Fibroblast of lung (primary cell): ENCODE measurements at regions not wholly inside any gene's neighbourhood (a gene's known extent, or its start where the extent isn't known, plus 50 kb on each side); places are given as distances from the start of the nearest gene placed in this dataset.
A peak's percentile ranks its signal among the peaks of the same experiment; 100 is the strongest.

Experiments used
- DNase-seq, 2 donors: peaks; one replicate each; pipeline versions ENCODE4 v3.0.0 to v3.0.0-alpha.2; 2010; ENCODE audit warnings: low read depth in 2 of 2
- H2AFZ ChIP-seq: 2 replicates; pipeline ENCODE4 v1.5.1; 2012; ENCODE audit warnings: low read length, control low read depth, inconsistent platforms
- H3K27ac ChIP-seq: 2 replicates; pipeline ENCODE4 v1.5.1; 2011; ENCODE audit warnings: low read length, control low read depth; ENCODE audit not compliant: insufficient read depth
- H3K27me3 ChIP-seq: 2 replicates; pipeline ENCODE4 v1.5.1; 2011; ENCODE audit warnings: mild to moderate bottlenecking, low read length; ENCODE audit not compliant: control insufficient read depth, insufficient read depth
- H3K36me3 ChIP-seq: 2 replicates; pipeline ENCODE4 v1.5.1; 2011; ENCODE audit warnings: low read length; ENCODE audit not compliant: control insufficient read depth, insufficient read depth
- H3K4me1 ChIP-seq: 2 replicates; pipeline ENCODE4 v1.5.1; 2011; ENCODE audit warnings: low read length; ENCODE audit not compliant: control insufficient read depth, insufficient read depth; ENCODE audit errors: extremely low read depth
- H3K4me2 ChIP-seq: 2 replicates; pipeline ENCODE4 v1.5.1; 2011; ENCODE audit warnings: low read length, control low read depth; ENCODE audit not compliant: insufficient read depth; ENCODE audit errors: extremely low read depth
- H3K4me3 ChIP-seq, 4 experiments: fragments of 200-600 bp in 1 of 4; sonication (generic) in 1 of 4; replicated peaks in 1 of 4; 2 replicates each; pipeline ENCODE4 v1.5.1; 2011 to 2016; ENCODE audit warnings: low read length in 4 of 4, low read depth in 3 of 4, mild to moderate bottlenecking in 3 of 4, control low read depth in 2 of 4, inconsistent platforms in 1 of 4, mixed read lengths in 1 of 4; ENCODE audit not compliant: insufficient read depth in 1 of 4; ENCODE audit errors: control extremely low read depth in 1 of 4
- H3K79me2 ChIP-seq: 2 replicates; pipeline ENCODE4 v1.5.1; 2012; ENCODE audit warnings: mild to moderate bottlenecking, low read length, inconsistent platforms; ENCODE audit not compliant: control insufficient read depth, insufficient read depth
- H3K9ac ChIP-seq: 2 replicates; pipeline ENCODE4 v1.5.1; 2011; ENCODE audit warnings: mild to moderate bottlenecking, low read length, control low read depth; ENCODE audit not compliant: insufficient read depth
- H3K9me3 ChIP-seq: 2 replicates; pipeline ENCODE4 v1.5.1; 2012; ENCODE audit warnings: low read depth, low read length; ENCODE audit not compliant: control insufficient read depth, insufficient read depth
- H4K20me1 ChIP-seq: 2 replicates; pipeline ENCODE4 v1.5.1; 2011; ENCODE audit warnings: low read length; ENCODE audit not compliant: control insufficient read depth, insufficient read depth; ENCODE audit errors: extremely low read depth
- CTCF ChIP-seq, 2 donors: IDR thresholded peaks in 1 of 2; conservative IDR thresholded peaks in 1 of 2; 1 replicate in 1 of 2; 2 replicates in 1 of 2; pipeline ENCODE4 v1.5.1; 2011 to 2012; ENCODE audit warnings: low read length in 2 of 2, control low read depth in 1 of 2, inconsistent platforms in 1 of 2, low read depth in 1 of 2, mild to moderate bottlenecking in 1 of 2
- EZH2 ChIP-seq: IDR thresholded peaks from 2 replicates; pipeline ENCODE4 v1.5.1; 2012; ENCODE audit warnings: low read length, control low read depth, mild to moderate bottlenecking; ENCODE audit errors: missing control alignments

DNA sequence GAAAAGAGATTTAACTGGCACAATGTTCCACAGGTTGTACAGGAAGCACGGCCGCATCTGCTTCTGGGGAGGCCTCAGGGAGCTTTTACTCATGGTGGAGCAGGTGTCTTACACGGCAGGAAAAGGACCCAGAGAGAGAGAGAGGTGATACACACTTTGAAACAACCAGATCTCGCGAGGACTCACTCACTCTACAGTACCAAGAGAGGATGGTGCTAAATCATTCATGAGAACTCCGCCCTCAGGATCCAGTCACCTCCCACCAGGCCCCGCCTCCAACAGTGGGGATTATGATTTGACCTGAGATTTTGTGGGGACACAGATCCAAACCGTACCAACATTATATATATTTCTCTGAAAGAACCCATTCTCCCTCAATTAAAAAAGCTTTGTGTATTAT is 79.7 kb upstream of the DOCK10 start:
- Histone ChIP-seq H3K79me2 (no peaks in the 10 kb centered on the region), H4K20me1 (no peaks in the 10 kb centered on the region), H3K9ac (no peak overlapping the region), H3K27ac (no peak overlapping the region), H3K4me1 (peaks cover 4% of the 10 kb centered on the region), H3K36me3 (no peaks in the 10 kb centered on the region), H3K4me2 (no peak overlapping the region), H3K27me3 (no peaks in the 10 kb centered on the region), H3K9me3 (no peaks in the 10 kb centered on the region), H2AFZ (no peak overlapping the region), H3K4me3 (no peak overlapping the region)
- no peak for TF ChIP-seq EZH2
- no peak for TF ChIP-seq CTCF (conservative IDR thresholded peaks at IDR 0.05 in 1 of 2, IDR thresholded peaks at IDR 0.05 in 1 of 2; ENCODE audit: low read depth in 1 of 2, low read length in 2 of 2)
- DNase-seq: no peak

GRCh38 chr2:225120186-225120585 is 77.9 kb upstream of the DOCK10 start:
- Histone ChIP-seq H2AFZ (no peak overlapping the region), H3K4me1 (peaks cover 5% of the 10 kb centered on the region), H3K4me3 (no peak overlapping the region), H3K27me3 (no peaks in the 10 kb centered on the region), H3K36me3 (no peaks in the 10 kb centered on the region), H3K9me3 (no peaks in the 10 kb centered on the region), H3K4me2 (no peak overlapping the region), H4K20me1 (no peaks in the 10 kb centered on the region), H3K9ac (no peak overlapping the region), H3K27ac (no peak overlapping the region), H3K79me2 (no peaks in the 10 kb centered on the region)
- no peak for TF ChIP-seq CTCF (conservative IDR thresholded peaks at IDR 0.05 in 1 of 2, IDR thresholded peaks at IDR 0.05 in 1 of 2; ENCODE audit: low read depth in 1 of 2, low read length in 2 of 2)
- TF ChIP-seq EZH2: no peak
- DNase-seq: peak; percentile 35 to 75

- no peak overlapping the region for H3K27ac ChIP-seq
- H3K4me1 ChIP-seq: peaks cover 7% of the 10 kb centered on the region
- no peaks in the 10 kb centered on the region for H3K79me2 ChIP-seq
- H3K4me3 ChIP-seq: no peak overlapping the region
- no peak overlapping the region for H3K9ac ChIP-seq
- H4K20me1 ChIP-seq: no peaks in the 10 kb centered on the region
- H3K27me3 ChIP-seq: no peaks in the 10 kb centered on the region
- no peaks in the 10 kb centered on the region for H3K9me3 ChIP-seq
- TF ChIP-seq CTCF (conservative IDR thresholded peaks at IDR 0.05 in 1 of 2, IDR thresholded peaks at IDR 0.05 in 1 of 2; ENCODE audit: low read depth in 1 of 2, low read length in 2 of 2) (no peak), EZH2 (no peak)
- H3K36me3 ChIP-seq: no peaks in the 10 kb centered on the region
- no peak overlapping the region for H2AFZ ChIP-seq
- H3K4me2 ChIP-seq: no peak overlapping the region
- DNase-seq: peak; percentile 49 to 75
Measured at GRCh38 chr2:225117051-225117716, 74.9 kb upstream of the DOCK10 start.
